ENCODE measurements at regions not wholly inside any gene's neighbourhood (a gene's known extent, or its start where the extent isn't known, plus 50 kb on each side); places are given as distances from the start of the nearest gene placed in this dataset.

GRCh38 chr1:77614037-77614436 lies 68.4 kb downstream of the ZZZ3 start:
- intact Hi-C loops (cut with DNase I; ENCODE audit: low total_unique reads): no loop called here
- H3K27me3 ChIP-seq (replicated peaks in 1 of 7): no peaks in the 10 kb centered on the region
- no peak for DNase-seq
- H3K36me3 ChIP-seq: peaks cover 0 to 42% (median 0%) of the 10 kb centered on the region in 6 donors
- TF ChIP-seq POLR2A (IDR thresholded peaks at IDR 0.05) (no peak), POLR2AphosphoS5 (IDR thresholded peaks at IDR 0.05) (no peak), CTCF (IDR thresholded peaks at IDR 0.05 in 8 of 11, conservative IDR thresholded peaks at IDR 0.05 in 3 of 11) (no peak)
- 91 to 97% (median 96%) methylated on average over 4 of the region's 4 CpGs for WGBS, 5 donors
- H3K27ac ChIP-seq: no peak overlapping the region
- H3K9me3 ChIP-seq: peaks cover 4 to 27% (median 19%) of the 10 kb centered on the region in 8 donors
- no peak overlapping the region for H3K4me3 ChIP-seq
- peaks cover 0 to 4% (median 0%) of the 10 kb centered on the region in 6 donors for H3K4me1 ChIP-seq

Small RNAs in the stretch of these regions (small RNA-seq; reads per million reads assigned to genes)
- gene RNA5SP20: 0 reads per million in 4 donors
